SK-N-SH (cell line): ENCODE measurements at regions not wholly inside any gene's neighbourhood (a gene's known extent, or its start where the extent isn't known, plus 50 kb on each side); places are given as distances from the start of the nearest gene placed in this dataset.
"Not testable (repeated sequence)": the region's sequence is repeated elsewhere in the genome, so short reads cannot be mapped to it uniquely, and the experiment has no call there.

Experiments
- CTCF ChIP-seq: fragments of 200-600 bp; sonication (generic); IDR thresholded peaks from 2 replicates; pipeline ENCODE4 v1.6.1; 2017; ENCODE audit warnings: antibody characterized with exemption, mild to moderate bottlenecking, moderate library complexity
- EP300 ChIP-seq, 2 experiments: IDR thresholded peaks; 2 replicates each; pipeline versions ENCODE4 v1.4.0 to v1.6.1; 2012; ENCODE audit warnings: borderline replicate concordance in 1 of 2, low read depth in 1 of 2, low read length in 1 of 2
- GATA2 ChIP-seq: sonication (generic); formaldehyde crosslinking; IDR thresholded peaks from 2 replicates; pipeline ENCODE4 v1.5.0; 2020; ENCODE audit warnings: mild to moderate bottlenecking, missing genetic modification reagents
- MXI1 ChIP-seq: IDR thresholded peaks from 2 replicates; pipeline ENCODE4 v1.6.1; 2012; ENCODE audit warnings: mild to moderate bottlenecking, low read depth, low read length, improper control_type of control experiment
- PBX3 ChIP-seq: IDR thresholded peaks from 2 replicates; pipeline ENCODE4; 2012
- REST ChIP-seq: IDR thresholded peaks from 2 replicates; pipeline ENCODE4 v1.6.1; 2012; ENCODE audit warnings: mild to moderate bottlenecking, low read depth, low read length, moderate library complexity
- YY1 ChIP-seq: IDR thresholded peaks from 2 replicates; pipeline ENCODE4 v1.4.0; 2012; ENCODE audit warnings: low read depth, mild to moderate bottlenecking

- TF ChIP-seq GATA2 (CRISPR knock-in tag); MXI1; CTCF; REST; EP300 (IDR thresholded peaks at IDR 0.05; ENCODE audit: borderline replicate concordance in 1 of 2, low read depth in 1 of 2, low read length in 1 of 2); YY1; PBX3: not testable (repeated sequence)
These were observed 133.9 kb downstream of the AREG start for GRCh38 chr4:74578865-74579264.
